Fibroblast of peridontal ligament (primary cell): ENCODE measurements at regions not wholly inside any gene's neighbourhood (a gene's known extent, or its start where the extent isn't known, plus 50 kb on each side); places are given as distances from the start of the nearest gene placed in this dataset.
A peak's percentile ranks its signal among the peaks of the same experiment; 100 is the strongest.
"Not testable (repeated sequence)": the region's sequence is repeated elsewhere in the genome, so short reads cannot be mapped to it uniquely, and the experiment has no call there.

ENCODE experiments used
- DNase-seq: peaks from one replicate; pipeline ENCODE4 v3.0.0-alpha.2; 2010; ENCODE audit errors: extremely low read depth

GRCh38 chr16:21422824-21423223 lies 144.7 kb upstream of the CRYM start:
- not testable (repeated sequence) for DNase-seq

DNA sequence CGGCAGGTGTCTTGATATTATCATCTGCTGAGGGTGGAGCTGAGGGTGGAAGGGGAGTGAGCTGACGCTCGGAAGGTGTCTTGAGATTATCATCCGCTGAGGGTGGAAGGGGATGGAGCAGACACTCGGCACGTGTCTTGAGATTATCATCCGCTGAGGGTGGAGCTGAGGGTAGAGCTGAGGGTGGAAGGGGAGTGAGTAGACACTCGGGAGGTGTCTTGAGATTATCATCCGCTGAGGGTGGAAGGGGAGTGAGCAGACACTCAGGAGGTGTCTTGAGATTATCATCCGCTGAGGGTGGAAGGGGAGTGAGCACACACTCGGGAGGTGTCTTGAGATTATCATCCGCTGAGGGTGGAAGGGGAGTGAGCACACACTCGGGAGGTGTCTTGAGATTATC lies 126.6 kb upstream of the CRYM start:
- not testable (repeated sequence) for DNase-seq

DNA sequence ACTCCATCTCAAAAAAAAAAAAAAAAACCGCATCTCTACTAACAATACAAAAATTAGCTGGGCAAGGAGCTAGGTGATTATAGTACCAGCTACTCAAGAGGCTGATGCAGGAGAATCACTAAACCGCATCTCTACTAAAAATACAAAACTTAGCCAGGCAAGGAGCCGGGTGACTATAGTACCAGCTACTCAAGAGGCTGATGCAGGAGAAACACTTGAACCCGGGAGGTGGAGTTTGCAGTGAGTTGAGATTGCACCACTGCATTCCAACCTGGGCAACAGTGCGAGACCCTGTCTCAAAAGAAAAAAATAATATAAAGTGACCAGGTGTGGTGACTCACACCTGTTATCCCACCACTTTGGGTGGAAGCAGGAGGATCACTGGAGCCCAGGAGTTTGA lies 119.8 kb upstream of the CRYM start:
- not testable (repeated sequence) for DNase-seq

GRCh38 chr16:21396545-21396944 lies 118.5 kb upstream of the CRYM start:
- not testable (repeated sequence) for DNase-seq

DNA sequence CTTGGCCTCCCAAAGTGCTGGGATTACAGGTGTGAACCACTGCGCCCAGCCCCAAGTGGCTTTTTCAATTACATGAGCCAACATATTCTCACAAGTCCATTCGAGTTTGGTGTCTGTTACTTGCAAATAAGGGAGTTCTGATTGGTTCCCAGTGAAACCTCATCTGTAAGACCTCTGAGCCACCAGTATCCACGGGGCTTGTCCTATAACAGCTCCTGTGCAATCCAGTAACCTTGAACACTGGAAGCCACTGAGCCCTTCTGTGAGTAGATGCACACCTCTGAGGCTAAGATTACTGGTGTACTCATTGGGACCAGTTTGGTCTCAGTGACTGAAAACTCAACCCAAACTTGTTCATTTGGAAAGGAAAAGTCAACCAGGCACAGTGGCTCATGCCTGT lies 112.5 kb upstream of the CRYM start:
- DNase-seq: not testable (repeated sequence)

- DNase-seq: not testable (repeated sequence)
These were observed 111.8 kb upstream of the CRYM start for GRCh38 chr16:21389860-21390259.

DNA sequence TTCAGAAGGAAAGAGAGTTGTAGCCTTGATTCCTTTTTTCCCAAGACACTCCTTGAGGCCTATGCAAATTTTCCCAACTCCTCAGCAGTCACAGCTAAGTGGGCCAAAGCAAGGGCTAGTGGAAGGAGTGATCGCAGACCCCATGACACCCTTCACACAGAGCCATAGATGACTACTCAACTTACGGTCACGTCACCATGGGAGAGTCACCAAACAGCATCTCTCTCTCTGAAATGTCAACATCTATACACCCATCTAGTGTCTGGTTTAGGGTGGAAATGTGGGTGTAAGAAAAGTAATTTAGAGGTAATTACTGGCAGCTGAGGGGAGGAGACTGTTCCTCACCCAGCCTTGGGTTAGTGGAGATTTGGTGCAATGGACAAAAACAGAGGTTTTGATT lies 109.7 kb upstream of the CRYM start:
- not testable (repeated sequence) for DNase-seq

GRCh38 chr16:21386201-21386915 lies 108.3 kb upstream of the CRYM start:
- DNase-seq: not testable (repeated sequence)

DNA sequence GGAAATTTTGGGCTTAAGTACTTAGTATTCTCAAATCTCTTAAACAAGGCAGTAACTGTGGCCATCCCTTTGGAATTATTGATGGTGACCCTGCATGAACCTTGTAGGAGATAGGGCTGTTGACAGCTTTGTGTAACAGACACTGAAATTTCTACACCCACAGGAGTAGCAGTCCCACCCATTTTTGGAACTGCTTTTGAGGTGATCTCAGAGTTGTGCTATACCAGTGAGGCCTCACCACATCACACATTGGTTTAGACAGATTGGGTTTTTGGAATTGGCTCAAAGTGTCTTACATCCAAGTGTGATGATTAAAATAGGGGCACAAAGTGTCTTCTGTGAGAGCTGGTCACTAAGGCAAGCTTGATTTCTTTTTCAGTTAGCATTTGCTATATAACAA lies 105.6 kb upstream of the CRYM start:
- not testable (repeated sequence) for DNase-seq

- not testable (repeated sequence) for DNase-seq
These were observed 101.6 kb upstream of the CRYM start for GRCh38 chr16:21379645-21380044.

GRCh38 chr16:21376196-21376899 lies 98.3 kb upstream of the CRYM start:
- not testable (repeated sequence) for DNase-seq

DNA sequence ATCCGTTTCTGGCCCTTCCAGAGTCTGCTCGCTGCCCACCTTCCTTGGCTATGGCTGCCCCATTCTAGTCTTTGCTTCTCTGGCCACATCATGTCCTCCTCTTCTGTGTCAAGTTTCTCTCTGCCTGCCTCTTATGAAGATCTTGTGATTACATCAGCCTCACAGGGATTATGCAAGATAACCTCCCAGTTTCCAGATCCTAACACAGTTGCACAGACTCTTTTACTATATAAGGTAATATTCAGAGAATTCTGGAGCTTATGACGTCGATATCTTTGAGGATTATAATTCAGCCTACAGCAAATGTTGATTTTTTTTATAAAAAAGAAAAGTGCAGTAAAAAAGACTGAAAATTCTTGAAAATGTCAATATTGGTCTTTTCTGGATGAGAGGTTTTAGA lies 97.2 kb upstream of the CRYM start:
- peak; percentile 69 for DNase-seq

DNA sequence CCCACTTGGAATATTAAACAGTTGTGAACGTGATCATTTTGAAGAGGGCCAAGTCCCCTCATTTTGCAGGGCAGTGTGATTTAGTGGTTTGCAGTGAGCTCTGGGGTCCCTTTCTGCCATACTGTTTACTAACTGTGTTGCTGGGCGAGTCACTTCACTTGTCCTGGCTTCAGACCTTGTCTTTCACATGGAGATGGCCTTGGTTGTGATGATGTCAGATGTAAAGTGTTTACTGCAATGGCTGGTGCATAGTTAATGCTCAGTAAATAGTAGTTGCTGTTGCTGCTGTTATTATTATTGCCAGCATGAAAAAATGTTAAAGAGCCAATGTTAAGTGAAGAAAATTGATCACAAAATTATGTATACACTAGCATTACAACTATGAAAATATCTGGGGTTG lies 95.4 kb upstream of the CRYM start:
- not testable (repeated sequence) for DNase-seq

GRCh38 chr16:21372862-21373261 lies 94.8 kb upstream of the CRYM start:
- DNase-seq: not testable (repeated sequence)

- not testable (repeated sequence) for DNase-seq
These were observed 94.2 kb upstream of the CRYM start for GRCh38 chr16:21372162-21372835.

DNA sequence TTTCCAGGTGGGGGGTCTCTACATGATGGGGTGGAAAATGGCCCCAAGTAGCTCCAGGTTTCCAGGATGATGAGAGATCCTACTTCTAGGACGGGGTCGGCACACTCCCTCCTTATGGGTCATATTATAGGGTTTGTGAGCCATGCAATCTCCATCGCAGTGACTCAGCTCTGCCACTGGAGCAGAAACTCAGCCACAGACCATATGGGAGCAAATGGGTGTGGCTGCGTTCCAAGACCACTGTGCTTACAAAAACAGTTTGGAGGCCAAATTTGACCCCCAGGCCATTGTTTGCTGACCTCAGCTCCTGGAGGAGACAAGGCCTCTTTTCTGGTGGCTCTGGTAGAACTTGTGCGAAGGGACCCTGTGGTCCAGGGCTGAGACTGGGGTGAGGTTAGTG lies 92.7 kb upstream of the CRYM start:
- DNase-seq: peak; percentile 82

DNA sequence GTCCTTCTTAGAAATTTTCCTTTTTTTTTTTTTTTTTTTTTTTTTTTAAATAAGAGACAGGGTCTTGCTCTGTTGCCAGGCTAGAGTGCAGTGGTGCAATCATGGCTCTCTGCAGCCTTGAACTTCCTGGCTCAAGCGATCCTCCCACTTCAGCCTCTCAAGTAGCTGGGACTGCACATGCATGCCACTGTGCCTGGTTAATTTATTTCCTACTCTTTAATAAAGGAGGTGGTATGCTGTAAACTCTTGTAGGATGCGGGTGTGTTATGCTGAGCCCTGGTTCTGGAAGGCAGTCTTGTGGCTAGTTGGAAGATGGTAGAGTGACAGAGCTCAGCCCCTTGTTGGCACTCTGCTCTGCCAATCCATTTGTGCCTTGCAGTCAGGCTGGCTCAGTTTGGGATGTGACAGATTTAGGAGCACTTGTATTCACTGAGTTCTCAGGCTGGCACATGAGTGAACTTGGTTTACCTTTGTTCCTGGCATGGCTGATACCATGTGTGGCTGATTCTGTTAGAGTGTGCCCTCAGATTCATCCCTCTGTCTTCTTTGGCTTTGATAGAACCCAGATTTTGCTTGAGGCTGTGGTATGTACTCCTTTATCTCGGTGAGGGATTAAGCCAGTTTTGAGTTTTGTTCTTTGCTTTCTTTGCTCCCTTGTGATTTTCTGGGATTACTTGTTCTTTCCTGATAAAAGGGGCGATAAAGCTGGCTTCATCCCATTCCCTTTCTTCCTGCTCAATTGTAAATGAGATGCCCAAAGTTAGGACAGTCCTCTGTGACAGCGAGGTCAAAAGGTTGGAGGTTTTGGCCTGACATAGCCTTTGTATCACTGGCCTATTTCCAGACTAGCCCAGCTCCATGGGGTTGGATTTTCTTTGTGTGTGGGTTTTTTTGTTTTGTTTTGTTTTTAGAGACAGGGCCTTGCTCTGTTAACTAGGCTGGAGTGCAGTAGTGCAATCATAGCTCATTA lies 91.2 kb upstream of the CRYM start:
- DNase-seq: not testable (repeated sequence)

DNA sequence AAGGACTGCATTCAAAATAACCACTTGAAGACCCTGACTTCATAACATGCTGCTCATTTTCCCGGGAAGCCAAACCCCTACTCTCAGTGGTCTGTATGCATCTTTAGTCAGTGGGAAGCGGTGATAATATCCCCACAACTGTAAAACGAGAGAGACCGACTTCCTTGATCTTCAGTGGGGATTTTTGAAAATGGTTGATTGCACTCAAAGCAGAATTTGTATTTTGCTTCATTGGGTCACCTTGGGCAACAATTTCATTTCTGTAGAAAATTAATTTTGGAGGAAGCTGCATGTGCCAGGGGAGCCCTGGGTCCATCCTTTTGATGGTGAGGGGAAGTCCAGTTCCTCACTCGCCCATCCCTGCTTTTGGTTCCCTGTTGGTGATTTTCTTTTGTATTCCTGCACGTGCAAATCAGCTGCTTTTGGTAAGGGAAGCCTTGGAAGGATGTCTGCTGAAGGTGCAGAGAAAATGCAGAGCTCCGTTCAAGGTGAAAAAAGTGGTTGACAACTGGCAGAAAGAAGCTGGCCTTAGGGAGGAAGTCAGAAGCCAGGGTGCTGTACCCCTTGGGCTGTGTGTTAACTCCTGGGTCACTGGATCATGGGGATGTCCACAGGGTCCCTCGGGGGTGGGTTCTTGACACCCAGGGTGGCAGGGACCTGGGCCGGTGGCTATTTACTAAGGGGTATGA lies 89.8 kb upstream of the CRYM start:
- DNase-seq: not testable (repeated sequence)

- not testable (repeated sequence) for DNase-seq
These were observed 88.9 kb upstream of the CRYM start for GRCh38 chr16:21366998-21367397.

GRCh38 chr16:21365541-21365940 lies 87.5 kb upstream of the CRYM start:
- not testable (repeated sequence) for DNase-seq
